Activated CD4-positive, alpha-beta T cell treated with anti-CD3 and anti-CD28 coated beads for 48 hours (primary cell): ENCODE measurements at regions not wholly inside any gene's neighbourhood (a gene's known extent, or its start where the extent isn't known, plus 50 kb on each side); places are given as distances from the start of the nearest gene placed in this dataset.
"Not testable (repeated sequence)": the region's sequence is repeated elsewhere in the genome, so short reads cannot be mapped to it uniquely, and the experiment has no call there.

Experiments used
- DNase-seq: peaks from one replicate; pipeline ENCODE4 v3.0.0-alpha.2; 2020

DNA sequence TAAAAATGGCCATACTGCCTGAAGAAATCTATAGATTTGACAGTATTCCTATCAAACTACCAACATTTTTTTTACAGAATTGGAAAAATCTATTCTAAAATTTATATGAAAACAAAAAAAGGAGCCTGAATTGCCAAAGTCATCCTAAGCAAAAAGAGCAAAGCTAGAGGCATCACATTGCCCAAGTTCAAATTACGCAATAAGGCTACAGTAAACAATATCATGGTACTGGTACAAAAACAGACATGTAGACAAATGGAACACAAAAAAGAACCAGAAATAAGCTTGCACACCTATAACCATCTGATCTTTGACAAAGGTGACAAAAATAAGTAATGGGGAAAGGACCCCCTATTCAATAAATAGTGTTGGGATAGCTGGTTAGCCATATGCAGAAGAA is 50.2 kb upstream of the THSD7B start:
- DNase-seq, result no peak

DNA sequence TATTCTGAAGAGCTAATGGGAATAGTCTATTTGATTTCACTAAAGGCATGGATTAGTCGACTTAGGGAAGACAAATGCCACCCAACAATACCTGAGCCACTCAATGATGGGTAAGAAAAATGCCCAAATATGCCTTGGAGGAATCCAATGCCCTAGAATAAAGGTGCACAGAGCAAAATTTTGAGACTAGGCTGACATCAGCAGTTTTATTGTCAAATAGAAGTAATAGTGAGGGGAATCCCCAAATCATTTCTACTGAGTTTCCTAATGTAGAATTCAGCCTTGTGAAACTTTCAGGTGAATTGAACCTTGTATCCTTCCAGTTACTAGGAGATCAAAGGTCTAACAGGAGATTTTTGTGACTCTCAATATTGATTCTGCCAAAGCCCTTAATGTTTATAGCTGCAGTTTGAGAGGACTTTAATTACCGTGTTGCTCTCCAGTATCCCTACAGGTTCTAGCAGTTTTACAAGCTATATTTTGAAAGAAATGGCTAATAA is 50.8 kb upstream of the THSD7B start:
- DNase-seq, result no peak

DNA sequence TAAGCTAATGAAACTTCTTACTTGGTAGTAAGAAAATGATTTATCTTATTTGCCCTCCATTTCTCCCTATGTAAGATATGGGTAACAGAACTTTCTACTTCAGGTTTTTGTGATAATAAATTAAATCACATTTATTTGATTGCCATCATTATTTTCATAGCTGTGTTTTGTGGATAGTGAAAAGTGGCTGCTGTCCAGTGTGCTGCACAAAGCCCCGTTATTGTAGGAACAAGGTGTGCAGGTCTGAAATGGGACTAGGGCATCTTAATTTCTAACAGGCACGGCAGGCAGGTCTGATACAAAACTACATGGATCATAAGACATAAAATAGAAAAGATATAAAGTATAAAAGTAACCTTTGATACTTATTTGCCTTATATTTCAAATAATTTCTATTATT is 51.6 kb upstream of the THSD7B start:
- no peak for DNase-seq

DNA sequence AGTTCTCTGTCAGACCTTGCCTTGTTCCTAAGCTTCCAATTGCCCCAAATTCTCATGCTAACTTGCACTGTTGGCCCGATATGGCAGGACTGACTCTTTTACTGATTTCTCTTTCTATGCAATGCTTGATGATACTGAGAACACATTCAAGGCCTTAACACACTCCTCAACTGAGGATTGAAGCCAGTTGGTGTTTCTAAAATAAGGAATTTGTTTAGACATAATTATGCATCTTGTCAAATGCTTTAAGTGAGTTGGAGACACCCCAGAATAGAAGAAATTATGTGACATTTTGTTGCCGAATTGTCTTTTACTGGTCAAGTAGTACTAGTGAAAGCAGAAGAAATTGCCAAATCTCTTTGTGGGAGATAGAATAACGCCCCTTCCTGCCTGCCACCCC is 60.0 kb upstream of the THSD7B start:
- DNase-seq, result no peak

DNA sequence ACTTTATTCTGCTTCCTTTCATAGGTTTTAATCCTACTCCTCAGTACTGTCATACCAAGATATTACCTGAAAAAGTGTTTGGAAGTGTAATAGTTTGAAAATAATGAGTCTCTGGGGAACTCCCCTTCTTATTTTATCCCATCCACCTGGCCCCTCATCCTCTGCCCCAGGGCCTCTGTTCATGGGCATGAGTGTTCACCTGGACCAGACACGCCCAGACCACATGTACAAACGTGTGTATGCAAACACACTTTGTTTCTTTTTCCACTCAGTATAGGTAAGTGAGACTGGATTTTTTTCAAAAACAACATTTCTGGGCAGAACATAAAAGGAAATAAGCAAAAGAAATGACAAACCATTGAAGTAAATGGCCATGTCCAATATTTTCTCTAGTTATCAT is 62.1 kb upstream of the THSD7B start:
- no peak for DNase-seq

DNA sequence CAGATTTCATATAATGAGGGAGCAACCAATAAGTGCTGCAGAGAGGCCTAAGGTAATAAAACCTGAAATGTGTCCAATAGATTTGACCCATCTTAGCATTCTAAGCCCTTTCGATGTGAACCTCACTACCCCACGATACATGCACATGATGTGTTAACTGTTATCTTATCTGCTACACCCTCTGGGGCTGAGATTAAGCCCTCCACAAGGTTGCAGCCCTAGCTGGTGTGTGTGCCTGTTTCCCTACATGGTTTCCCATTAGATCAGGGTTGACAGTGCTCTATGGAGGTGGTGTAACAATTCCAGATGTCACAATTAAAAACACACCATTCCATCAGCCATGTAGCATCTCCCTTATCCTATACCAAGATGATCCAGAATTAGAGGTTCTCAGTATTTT is 68.9 kb upstream of the THSD7B start:
- no peak for DNase-seq

DNA sequence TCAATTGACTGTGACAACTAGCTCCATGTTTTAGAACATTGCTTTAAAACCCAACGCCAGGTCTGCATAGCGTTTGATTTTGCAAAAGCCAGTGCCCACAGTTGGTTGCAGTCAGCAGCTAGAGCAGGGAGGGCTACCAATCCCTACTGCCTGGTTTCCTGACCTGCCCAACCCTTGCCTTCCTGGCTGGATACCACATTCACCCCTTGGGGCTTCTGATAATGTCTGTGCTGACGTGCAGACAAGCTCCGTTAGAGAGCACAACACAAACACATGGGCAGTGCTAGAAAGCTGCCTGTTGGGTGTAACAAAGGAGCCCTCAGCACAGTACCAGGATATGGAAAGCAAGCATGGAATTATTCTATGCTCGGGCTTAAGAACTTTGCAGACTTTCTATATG is 71.4 kb upstream of the THSD7B start:
- no peak for DNase-seq

DNA sequence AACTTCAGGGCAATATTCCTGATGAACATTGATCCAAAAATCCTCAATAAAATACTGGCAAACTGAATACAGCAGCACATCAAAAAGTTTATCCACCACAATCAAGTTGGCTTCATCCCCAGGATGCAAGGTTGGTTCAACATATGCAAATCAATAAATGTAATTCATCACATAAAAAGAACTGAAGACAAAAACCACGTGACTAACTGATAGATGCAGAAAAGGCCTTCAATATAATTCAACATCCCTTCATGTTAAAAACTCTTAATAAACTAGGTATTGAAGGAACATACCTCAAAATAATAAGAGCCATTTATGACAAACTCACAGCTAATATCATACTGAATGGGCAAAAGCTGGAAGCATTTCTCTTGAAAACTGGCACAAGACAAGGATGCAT is 85.3 kb upstream of the THSD7B start:
- DNase-seq, result not testable (repeated sequence)

DNA sequence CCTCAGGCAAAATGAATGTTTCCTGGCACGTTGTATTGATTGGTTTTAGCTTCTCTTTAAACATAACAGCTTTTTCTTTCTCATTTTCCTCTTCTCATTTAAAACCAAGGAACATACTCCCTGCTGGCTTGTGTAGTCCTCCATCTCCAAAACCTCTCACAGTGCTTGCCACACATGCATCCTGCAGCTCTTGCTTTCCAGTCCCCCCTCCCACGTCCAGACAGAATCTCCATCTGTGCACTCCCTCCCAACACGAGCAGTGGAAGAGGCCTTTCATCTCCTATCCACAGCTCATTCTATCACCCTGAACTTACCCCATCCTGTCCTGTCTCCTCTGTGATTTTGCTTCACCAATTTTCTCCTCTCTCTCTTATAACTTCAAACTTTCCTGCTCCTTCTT is 99.6 kb upstream of the THSD7B start:
- DNase-seq, result no peak

DNA sequence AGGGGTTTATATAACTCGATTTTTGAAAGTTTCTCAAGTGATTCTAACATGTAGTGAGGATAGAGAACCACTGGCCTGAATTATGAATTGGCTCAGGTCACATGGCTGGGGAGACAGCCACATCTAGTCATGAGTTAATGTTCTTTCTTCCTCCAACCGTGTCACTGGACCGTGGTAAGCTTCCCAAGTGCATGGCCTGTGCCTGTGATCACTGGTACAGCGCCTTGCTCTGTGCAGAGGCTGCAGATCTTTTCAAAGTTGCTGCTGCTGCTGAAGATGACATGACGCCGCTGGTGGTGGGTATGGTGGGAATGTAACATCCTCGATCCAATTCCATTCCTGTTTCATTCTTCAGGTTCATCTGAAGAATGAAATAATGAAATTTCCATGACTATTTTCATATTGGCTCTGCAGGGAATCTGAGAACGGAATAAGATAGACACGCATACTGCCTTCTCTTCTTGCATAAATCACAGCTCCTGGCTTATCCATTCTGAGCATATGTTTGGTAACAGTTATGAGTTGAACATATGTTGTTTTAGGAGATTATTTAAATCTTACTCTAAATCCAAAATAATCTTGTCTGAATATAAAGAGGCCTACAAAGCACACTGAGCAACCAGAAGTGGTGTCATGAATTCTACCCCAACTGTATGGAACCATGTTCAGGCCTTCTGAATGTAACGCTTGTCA is 100.5 kb upstream of the THSD7B start:
- no peak for DNase-seq

DNA sequence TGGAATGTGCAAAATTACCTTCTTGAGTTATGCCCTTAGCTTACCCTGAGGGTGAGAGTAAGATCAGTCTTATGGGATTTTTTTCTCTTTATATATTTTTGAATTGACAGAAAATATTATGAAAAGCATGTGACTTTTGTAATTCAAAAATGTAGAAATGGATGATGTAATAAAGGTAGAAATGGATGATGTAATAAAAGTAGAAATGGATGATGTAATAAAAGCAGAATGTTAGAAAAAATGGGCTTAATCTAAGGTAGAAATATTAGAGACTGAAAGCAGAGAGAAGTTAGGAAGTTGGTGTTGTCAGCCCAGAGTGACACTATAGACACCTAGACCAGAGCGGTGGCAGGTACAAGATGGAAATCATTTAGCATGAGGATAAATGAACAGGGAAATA is 107.1 kb upstream of the THSD7B start:
- DNase-seq, result no peak

DNA sequence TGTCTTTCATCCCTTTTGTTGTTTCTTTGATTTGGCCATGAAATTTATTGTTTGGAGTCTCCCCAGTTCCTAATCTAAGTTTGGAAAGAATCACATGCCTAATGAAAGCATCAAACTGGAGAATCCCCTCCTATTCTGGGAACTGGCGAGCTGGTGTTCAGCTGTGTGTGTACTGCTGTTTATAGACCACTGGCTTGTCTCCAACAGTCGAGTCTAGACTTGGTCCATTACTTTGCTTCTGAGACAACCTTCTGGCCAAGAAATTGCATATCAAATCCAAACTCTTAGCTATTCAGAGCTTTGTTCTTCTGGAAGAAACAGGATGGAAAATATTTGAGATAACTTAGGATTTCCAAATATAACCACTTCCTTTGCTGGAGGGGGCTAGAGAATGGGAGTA is 111.5 kb upstream of the THSD7B start:
- DNase-seq, result no peak

DNA sequence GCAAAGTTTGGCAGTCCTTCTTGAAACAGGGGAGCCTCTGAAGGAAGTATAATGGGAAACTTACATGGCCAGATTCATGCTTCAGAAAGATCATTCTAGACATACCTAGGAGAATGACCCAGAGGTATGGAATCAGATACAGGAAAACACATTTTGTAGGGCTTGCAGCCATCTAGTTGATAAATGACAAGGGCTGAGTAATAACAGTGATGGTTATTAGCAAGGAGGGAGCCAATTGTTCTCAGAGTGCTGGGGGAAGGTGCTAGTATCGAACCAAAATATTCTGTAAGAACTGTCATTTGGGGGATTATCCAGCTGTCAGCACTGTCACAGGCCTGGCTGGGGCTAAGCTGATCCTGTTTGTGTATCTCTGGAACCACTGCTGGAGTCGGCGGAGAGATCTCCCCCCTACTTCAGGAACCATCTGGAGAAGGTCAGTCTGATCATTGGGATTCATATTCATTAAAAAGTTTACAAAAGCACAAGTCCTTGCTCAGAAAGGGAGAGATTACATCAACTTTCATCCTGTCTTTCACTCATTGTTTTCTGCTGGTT is 113.8 kb upstream of the THSD7B start:
- DNase-seq, result no peak

DNA sequence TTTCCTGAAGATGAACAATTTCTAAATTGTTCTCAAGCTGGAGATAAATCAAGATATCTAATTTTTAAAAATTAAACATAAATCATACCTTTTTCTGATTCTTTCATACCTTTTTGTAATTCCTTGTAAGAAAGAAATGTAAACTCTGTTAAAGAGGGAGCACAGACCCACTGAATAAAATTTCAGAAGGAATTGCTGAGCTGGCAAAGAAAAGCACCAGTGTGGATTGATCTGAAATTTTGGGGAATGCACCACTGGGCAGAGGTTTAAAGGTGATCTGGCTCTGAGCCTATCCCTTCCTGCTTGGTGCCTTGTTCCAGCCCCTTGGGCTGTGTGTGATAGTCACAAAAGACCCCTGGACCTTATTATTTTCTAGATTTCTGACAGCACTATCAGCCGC is 118.3 kb upstream of the THSD7B start:
- DNase-seq, result no peak

DNA sequence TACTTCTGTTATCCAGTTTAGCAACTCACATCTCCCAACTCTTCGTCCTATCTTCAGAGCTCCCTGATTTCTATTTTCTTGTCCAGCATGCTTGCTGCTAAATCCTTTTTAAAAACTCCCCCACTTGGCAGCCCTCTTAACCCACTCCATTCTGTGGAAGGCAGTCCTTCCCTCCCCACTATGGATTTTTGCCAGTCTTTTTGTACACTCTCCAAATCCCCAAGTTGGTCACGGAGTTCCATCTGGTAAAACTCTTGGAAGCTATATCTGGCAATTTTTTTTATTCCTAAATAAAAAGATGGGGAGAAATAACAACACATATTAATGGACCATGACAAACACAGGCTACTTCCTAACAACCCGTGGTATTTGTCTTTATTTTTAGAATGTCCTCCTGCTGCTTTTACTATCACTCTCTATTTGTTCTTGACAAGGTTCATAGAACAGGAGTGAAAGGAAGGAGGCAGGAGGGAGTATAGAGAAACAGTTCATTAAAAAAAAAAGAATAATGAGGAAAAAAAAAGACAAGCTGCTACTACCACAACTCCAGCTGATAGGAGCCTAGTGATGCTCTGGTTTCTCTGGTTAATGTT is 120.0 kb upstream of the THSD7B start:
- DNase-seq, result no peak

DNA sequence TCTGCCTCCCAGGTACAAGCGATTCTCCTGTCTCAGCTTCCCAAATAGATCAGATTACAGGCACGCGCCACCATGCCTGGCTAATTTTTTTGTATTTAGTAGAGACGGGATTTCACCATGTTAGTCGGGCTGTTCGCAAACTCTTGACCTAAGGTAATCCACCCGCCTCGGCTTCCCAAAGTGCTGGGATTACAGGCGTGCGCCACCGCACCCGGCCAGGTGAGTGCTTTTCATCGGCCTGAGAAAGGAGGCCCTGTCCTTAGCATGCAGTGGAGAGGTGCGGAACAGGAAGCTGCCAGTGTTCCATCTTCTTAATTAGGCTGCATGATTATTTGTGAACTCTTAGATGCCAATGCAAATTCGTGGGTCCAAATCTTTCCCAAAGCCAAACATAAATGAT is 125.7 kb upstream of the THSD7B start:
- DNase-seq, result no peak

DNA sequence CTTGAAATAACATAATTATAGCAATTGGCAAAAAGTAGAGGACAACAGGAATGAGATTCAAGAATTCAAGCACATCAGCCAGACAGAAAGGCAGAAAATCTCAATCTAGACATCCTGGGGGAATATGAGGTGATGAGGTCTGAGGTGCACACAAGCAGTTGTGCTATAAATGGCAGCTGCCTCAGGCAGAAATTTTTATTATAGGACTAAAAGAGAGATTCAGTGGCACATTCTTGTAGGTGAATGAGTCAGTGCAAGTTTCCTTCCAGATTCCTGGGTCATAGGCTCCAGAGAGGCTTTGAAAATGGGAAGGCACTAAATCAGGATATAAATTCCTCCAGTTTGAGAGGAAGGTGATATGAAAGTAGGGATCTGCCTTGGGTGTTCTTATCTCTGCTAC is 127.2 kb upstream of the THSD7B start:
- no peak for DNase-seq

DNA sequence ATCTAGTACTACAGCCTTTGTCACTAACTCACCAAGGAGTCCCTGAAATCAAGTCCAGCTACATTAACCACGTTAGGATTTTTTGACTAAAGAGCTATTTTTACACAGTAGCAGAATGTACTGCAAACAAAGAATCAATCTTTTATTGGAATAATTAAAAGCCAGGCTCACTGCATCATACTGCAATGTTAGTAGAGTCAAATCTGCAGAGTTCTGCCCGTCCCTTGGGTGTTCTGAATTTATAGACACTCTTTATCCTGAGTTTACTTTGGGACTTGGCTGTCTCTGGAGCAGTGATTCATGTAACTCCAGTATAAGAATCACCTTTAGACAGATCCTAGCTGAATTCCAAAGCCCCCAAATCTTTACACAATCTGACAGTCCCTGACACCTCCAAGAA is 127.9 kb upstream of the THSD7B start:
- DNase-seq, result no peak

DNA sequence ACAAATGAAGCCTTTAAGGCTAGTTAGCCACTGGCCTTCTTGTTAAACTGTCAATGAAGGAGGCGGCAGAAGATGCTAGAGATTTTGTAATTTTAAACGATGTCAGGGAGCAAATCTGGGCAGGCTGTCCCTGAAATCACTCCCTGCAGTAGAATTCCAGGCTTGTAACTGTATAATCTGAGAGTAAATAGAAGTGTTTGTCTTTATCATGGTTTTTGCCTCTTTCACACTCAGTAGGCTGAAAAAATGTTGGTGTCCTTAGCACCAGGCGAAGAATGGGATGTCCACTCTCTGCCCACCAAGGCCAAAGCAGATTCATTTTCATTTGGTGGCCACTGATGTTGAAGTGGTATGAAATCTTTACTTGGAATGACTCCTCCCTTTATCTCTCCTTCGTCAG is 136.9 kb upstream of the THSD7B start:
- DNase-seq, result no peak

DNA sequence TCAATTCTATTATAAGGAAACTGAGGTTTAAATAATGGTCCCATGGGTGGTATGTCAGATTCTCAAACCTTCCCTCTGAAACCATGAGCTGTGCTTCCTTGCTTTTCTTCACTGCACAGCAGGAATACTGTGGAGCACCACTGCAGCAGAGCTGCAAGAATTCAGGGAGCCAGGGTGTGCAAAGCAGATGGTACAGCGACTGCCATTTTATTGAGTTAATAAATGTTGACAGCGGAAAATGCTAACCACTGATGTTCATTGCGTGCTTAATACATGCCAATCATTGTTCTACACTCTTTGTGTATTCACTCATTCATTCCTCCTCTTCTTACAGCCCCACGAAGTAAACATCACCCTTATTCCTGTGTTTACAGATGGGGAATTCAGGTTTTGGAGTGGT is 152.2 kb upstream of the THSD7B start:
- DNase-seq, result no peak

DNA sequence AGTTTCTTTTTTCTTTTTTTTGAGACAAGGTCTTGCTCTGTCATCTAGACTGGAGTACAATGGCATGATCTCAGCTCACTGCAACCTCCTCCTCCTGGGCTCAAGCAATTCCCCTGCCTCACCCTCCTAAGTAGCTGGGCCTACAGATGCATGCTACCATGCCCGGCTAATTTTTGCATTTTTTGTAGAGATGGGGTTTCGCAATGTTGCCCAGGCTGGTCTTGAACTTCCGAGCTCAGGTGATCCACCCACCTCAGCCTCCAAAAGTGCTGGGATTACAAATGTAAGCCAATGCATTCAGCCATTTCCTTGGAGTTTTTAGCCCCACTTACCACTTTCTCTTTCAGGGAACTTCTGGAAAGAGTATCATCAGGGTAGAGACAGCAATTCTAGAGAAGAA is 153.3 kb upstream of the THSD7B start:
- DNase-seq, result no peak

DNA sequence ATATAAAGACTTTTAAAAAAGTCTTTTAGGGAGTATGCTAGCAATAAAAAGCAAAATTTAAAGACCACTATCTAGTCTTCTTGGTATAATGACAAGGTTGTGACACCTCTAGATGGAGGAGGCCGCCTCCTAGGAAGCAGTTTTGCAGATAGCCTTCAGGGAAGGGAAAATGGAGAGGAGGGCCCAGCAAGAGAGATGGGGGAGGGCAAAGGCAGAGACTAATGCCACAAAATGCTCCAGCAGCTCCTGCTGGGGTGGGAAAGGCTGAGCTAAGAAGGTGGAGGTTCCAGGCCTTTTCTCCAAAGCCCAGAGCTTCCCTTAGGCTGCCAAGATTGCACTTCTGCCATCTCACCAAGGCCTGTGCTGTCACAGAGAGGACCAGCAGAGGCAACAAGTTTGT is 153.9 kb upstream of the THSD7B start:
- no peak for DNase-seq

DNA sequence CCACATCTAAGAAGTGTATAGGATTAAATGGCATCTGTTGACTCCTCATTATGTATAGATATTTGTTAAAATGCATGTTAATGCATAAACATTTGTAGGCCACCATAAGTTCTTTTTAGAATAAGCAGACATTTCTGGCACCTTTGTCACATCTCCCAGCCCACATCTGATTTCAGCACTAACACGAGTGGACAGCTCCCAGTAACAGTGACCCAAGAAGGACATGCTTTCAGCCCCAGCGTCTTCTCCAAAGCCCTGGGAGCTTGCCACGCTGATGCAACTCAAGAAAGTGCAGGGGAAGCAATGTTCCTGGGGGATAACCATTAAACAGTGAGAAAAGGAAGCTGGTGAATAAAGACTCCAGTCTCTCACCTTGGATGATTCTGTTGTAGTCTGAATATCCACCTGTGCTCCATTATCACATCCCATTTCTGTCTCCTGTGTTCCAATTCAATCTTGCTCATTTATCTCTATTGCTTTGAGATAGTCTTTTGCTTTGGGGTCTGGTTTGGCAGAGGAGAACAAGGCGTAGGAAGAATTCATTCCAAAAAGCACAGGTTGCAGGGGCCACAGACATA is 182.6 kb upstream of the THSD7B start:
- DNase-seq, result peak; percentile 25

DNA sequence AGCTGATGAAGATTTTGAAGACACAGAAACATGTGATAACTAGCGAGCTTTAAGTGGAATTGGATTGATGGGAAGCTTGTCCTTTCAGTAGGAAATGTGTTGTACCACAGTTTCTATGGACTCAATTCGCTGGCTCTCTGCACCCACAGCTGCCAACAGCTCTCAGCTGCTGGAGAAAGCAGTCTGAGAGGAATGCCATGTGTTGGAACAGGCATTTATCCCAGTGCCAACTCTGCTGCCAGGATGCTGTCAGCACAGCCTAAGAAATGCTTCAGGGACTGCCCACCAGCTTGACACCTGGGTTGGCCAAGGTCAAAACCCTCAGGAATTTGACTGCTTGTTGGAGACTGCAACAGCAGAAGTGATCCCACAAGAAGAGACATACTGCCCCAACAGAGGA is 193.0 kb upstream of the THSD7B start:
- no peak for DNase-seq

DNA sequence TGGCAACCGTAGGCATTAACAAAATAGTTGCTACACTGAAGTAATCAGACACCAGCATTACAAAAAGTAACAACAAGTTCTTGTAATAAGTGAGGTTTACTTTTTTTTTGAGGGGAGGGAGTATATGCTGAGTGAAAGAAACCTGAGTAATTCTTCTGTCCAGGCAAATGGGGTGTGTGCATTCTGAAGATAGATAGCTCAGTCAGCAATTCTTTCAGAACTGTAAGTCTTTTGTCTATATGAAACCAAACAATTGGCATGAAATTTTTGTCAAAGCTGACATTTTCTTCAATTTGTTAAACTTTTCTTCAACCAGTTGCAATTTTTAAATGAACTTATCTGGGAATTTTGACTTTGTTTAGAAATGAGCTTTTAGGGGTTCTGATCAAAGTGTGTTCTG is 208.1 kb upstream of the THSD7B start:
- DNase-seq, result no peak
